H9 (cell line): ENCODE measurements at regions not wholly inside any gene's neighbourhood (a gene's known extent, or its start where the extent isn't known, plus 50 kb on each side); places are given as distances from the start of the nearest gene placed in this dataset.

Experiments
- DNase-seq: peaks from one replicate; pipeline ENCODE4 v3.0.0-alpha.2; 2017
- H2AFZ ChIP-seq: one replicate; pipeline ENCODE4 v1.6.1; 2013; ENCODE audit warnings: mild to moderate bottlenecking, low read length, control low read depth, moderate library complexity
- H2AK5ac ChIP-seq: 2 replicates; pipeline ENCODE4 v1.6.1; 2013; ENCODE audit warnings: low read length, control low read depth, mixed read lengths; ENCODE audit not compliant: insufficient read length
- H2BK120ac ChIP-seq: one replicate; pipeline ENCODE4 v1.6.1; 2013; ENCODE audit warnings: low read depth, mild to moderate bottlenecking, low read length, control low read depth, inconsistent platforms; ENCODE audit not compliant: poor library complexity, severe bottlenecking
- H2BK12ac ChIP-seq: 2 replicates; pipeline ENCODE4 v1.6.1; 2013; ENCODE audit warnings: low read length, control low read depth, mixed read lengths, low read depth; ENCODE audit not compliant: insufficient read length
- H2BK15ac ChIP-seq: 2 replicates; pipeline ENCODE4 v1.6.1; 2013; ENCODE audit warnings: low read depth, low read length, control low read depth
- H2BK20ac ChIP-seq: one replicate; pipeline ENCODE4 v1.6.1; 2013; ENCODE audit warnings: low read depth, mild to moderate bottlenecking, low read length, control low read depth, inconsistent platforms; ENCODE audit not compliant: poor library complexity, severe bottlenecking
- H2BK5ac ChIP-seq: 2 replicates; pipeline ENCODE4 v1.6.1; 2013; ENCODE audit warnings: low read length, control low read depth, mixed read lengths; ENCODE audit not compliant: insufficient read length
- H3K14ac ChIP-seq: 2 replicates; pipeline ENCODE4 v1.6.1; 2013; ENCODE audit warnings: low read length, control low read depth; ENCODE audit not compliant: insufficient read depth
- H3K18ac ChIP-seq: 2 replicates; pipeline ENCODE4 v1.6.1; 2013; ENCODE audit warnings: low read depth, mild to moderate bottlenecking, mixed read lengths, low read length, control low read depth; ENCODE audit not compliant: insufficient read length
- H3K23ac ChIP-seq: 2 replicates; pipeline ENCODE4 v1.6.1; 2013; ENCODE audit warnings: low read length, control low read depth, mixed read lengths, low read depth; ENCODE audit not compliant: insufficient read length
- H3K23me2 ChIP-seq: 2 replicates; pipeline ENCODE4 v1.6.1; 2013; ENCODE audit warnings: low read depth, mild to moderate bottlenecking, mixed read lengths, low read length, control low read depth; ENCODE audit not compliant: insufficient read length, poor library complexity, severe bottlenecking
- H3K27ac ChIP-seq: 2 replicates; pipeline ENCODE4 v1.5.1; 2013; ENCODE audit warnings: low read length, control low read depth, mixed read lengths, low read depth; ENCODE audit not compliant: insufficient read length
- H3K27me3 ChIP-seq: 2 replicates; pipeline ENCODE4 v1.6.1; 2013; ENCODE audit warnings: low read length, control low read depth, inconsistent platforms; ENCODE audit not compliant: insufficient read depth
- H3K4ac ChIP-seq: 2 replicates; pipeline ENCODE4 v1.6.1; 2013; ENCODE audit warnings: low read depth, mild to moderate bottlenecking, control low read depth, inconsistent platforms, low read length, moderate library complexity
- H3K4me1 ChIP-seq: 2 replicates; pipeline ENCODE4 v1.6.1; 2013; ENCODE audit warnings: low read length, control low read depth, inconsistent platforms; ENCODE audit not compliant: insufficient read depth
- H3K4me2 ChIP-seq: 2 replicates; pipeline ENCODE4 v1.6.1; 2013; ENCODE audit warnings: low read length, control low read depth, mixed read lengths; ENCODE audit not compliant: insufficient read length, insufficient read depth
- H3K56ac ChIP-seq: 2 replicates; pipeline ENCODE4 v1.6.1; 2013; ENCODE audit warnings: low read depth, mild to moderate bottlenecking, mixed read lengths, low read length, control low read depth; ENCODE audit not compliant: insufficient read length
- H3K79me1 ChIP-seq: 2 replicates; pipeline ENCODE4 v1.6.1; 2013; ENCODE audit warnings: low read depth, mild to moderate bottlenecking, moderate library complexity, low read length, control low read depth, inconsistent platforms; ENCODE audit not compliant: insufficient read depth, poor library complexity, severe bottlenecking
- H3K79me2 ChIP-seq: 2 replicates; pipeline ENCODE4 v1.6.1; 2013; ENCODE audit warnings: low read length, control low read depth, inconsistent platforms; ENCODE audit not compliant: insufficient read depth
- H3K9ac ChIP-seq: 2 replicates; pipeline ENCODE4 v1.6.1; 2013; ENCODE audit warnings: low read length, control low read depth, mixed read lengths; ENCODE audit not compliant: insufficient read length; ENCODE audit errors: extremely low read depth
- H3K9me3 ChIP-seq: one replicate; pipeline ENCODE4 v1.6.1; 2013; ENCODE audit warnings: low read depth, low read length, inconsistent platforms; ENCODE audit not compliant: control insufficient read depth
- H3T11ph ChIP-seq: one replicate; pipeline ENCODE4 v1.6.1; 2013; ENCODE audit warnings: mild to moderate bottlenecking, low read length, control low read depth, inconsistent platforms
- H4K20me1 ChIP-seq: one replicate; pipeline ENCODE4 v1.6.1; 2013; ENCODE audit not compliant: control insufficient read depth, insufficient read length, insufficient read depth
- H4K5ac ChIP-seq: 2 replicates; pipeline ENCODE4 v1.6.1; 2013; ENCODE audit warnings: low read depth, mild to moderate bottlenecking, mixed read lengths, low read length, control low read depth; ENCODE audit not compliant: insufficient read length
- H4K8ac ChIP-seq: replicated peaks from 2 replicates; pipeline ENCODE4 v1.6.1; 2013; ENCODE audit warnings: low read length, control low read depth, mixed read lengths, low read depth; ENCODE audit not compliant: insufficient read length
- H4K91ac ChIP-seq: 2 replicates; pipeline ENCODE4 v1.6.1; 2013; ENCODE audit warnings: low read depth, mild to moderate bottlenecking, moderate library complexity, mixed read lengths, low read length, control low read depth; ENCODE audit not compliant: insufficient read length
- H3K27ac Mint-ChIP-seq, 3 experiments: 2 replicates in 2 of 3; 3 replicates in 1 of 3; pipeline ENCODE4 v1.8.0; 2020 to 2021; ENCODE audit warnings: mixed read lengths in 3 of 3, mild to moderate bottlenecking in 1 of 3, moderate library complexity in 1 of 3
- H3K27me3 Mint-ChIP-seq: 2 replicates; pipeline ENCODE4 v1.8.0; 2021; ENCODE audit warnings: low read depth, mild to moderate bottlenecking, moderate library complexity, mixed read lengths
- H3K36me3 Mint-ChIP-seq, 3 experiments: 2 replicates in 2 of 3; 3 replicates in 1 of 3; pipeline ENCODE4 v1.8.0; 2020 to 2021; ENCODE audit warnings: low read depth in 3 of 3, mixed read lengths in 3 of 3; ENCODE audit not compliant: insufficient read depth in 1 of 3
- H3K4me1 Mint-ChIP-seq, 2 experiments: 2 replicates each; pipeline ENCODE4 v1.8.0; 2020; ENCODE audit warnings: mixed read lengths in 2 of 2
- H3K4me3 Mint-ChIP-seq, 2 experiments: 2 replicates in 1 of 2; 3 replicates in 1 of 2; pipeline ENCODE4 v1.8.0; 2020 to 2021; ENCODE audit warnings: mild to moderate bottlenecking in 2 of 2, mixed read lengths in 2 of 2, moderate library complexity in 1 of 2
- H3K9me3 Mint-ChIP-seq, 2 experiments: 2 replicates in 1 of 2; 3 replicates in 1 of 2; pipeline ENCODE4 v1.8.0; 2020; ENCODE audit warnings: mild to moderate bottlenecking in 2 of 2, mixed read lengths in 2 of 2, moderate library complexity in 1 of 2
- WGBS: extraction: QIAGEN DNeasy Blood & Tissue Kit; methylation state at CpG from one replicate; pipeline ENCODE4 v1.1.7; 2013; ENCODE audit warnings: missing lambda C conversion rate, low lambda C conversion rate, mixed read lengths; ENCODE audit not compliant: insufficient read length; ENCODE audit errors: extremely low coverage; 5-methylcytosine and 5-hydroxymethylcytosine counted together
- TF ChIP-seq, protein P1 (sequence below): fragments of 200-600 bp; sonication (generic); conservative IDR thresholded peaks from 3 replicates; pipeline ENCODE4 v1.8.0; 2021; ENCODE audit warnings: antibody characterized with exemption, mild to moderate bottlenecking

DNA sequence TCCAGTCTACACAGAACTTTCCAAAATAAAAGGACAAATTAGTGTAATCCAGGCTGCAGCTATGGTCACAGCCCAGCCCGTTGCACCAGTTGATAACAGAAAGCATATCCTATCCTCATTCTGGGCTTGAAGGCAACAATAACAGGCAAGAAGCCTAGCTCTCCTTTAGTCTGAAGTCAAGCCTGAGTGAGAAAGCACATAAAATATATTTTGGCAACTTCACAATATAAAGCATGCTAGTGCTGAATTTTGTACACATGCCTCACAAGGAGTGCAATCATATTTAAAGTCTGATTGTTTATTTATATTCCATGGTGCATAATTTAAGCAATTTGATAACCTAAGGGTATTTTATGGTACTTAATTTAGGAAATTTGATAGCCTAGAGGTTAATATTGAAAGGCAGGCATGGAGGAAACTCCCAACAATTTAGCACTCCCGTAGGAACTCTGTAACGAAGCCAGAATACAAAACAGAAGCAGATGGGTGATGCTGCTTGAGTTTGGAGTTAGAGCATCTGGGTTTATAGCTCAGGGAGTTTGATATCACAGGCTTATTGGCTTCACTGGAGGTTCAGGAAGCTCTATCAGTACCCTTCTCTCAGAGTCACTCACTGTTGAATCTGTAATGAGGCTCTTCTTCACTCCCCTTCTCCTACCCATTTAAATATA, 1199.1 kb upstream of the GYPC start:
- Histone ChIP-seq H3K79me2 (no peaks in the 10 kb centered on the region), H3T11ph (no peak overlapping the region), H3K14ac (no peak overlapping the region), H2BK15ac (no peak overlapping the region), H3K23ac (no peak overlapping the region), H2BK12ac (no peak overlapping the region), H3K4me2 (no peak overlapping the region), H3K4me1 (no peaks in the 10 kb centered on the region), H2BK120ac (no peak overlapping the region), H3K56ac (no peak overlapping the region), H4K5ac (no peak overlapping the region), H2AK5ac (no peak overlapping the region), H3K23me2 (no peaks in the 10 kb centered on the region), H4K20me1 (no peaks in the 10 kb centered on the region), H4K91ac (no peak overlapping the region), H3K79me1 (no peaks in the 10 kb centered on the region), H2AFZ (no peak overlapping the region), H3K27ac (no peak overlapping the region), H2BK20ac (no peak overlapping the region), H3K27me3 (no peaks in the 10 kb centered on the region), H3K4ac (no peak overlapping the region), H2BK5ac (no peak overlapping the region), H3K18ac (no peak overlapping the region), H3K9ac (no peak overlapping the region), H4K8ac (no peak overlapping the region), H3K9me3 (no peaks in the 10 kb centered on the region)
- DNase-seq: no peak
- Mint-ChIP-seq H3K9me3 (no peaks in the 10 kb centered on the region), H3K4me3 (no peak overlapping the region), H3K27me3 (no peaks in the 10 kb centered on the region), H3K4me1 (no peaks in the 10 kb centered on the region), H3K36me3 (peaks cover 0 to 3% (median under 1%) of the 10 kb centered on the region in 3 experiments; a peak in 3 of 7 replicates), H3K27ac (no peak overlapping the region)
- TF ChIP-seq, protein P1, sequence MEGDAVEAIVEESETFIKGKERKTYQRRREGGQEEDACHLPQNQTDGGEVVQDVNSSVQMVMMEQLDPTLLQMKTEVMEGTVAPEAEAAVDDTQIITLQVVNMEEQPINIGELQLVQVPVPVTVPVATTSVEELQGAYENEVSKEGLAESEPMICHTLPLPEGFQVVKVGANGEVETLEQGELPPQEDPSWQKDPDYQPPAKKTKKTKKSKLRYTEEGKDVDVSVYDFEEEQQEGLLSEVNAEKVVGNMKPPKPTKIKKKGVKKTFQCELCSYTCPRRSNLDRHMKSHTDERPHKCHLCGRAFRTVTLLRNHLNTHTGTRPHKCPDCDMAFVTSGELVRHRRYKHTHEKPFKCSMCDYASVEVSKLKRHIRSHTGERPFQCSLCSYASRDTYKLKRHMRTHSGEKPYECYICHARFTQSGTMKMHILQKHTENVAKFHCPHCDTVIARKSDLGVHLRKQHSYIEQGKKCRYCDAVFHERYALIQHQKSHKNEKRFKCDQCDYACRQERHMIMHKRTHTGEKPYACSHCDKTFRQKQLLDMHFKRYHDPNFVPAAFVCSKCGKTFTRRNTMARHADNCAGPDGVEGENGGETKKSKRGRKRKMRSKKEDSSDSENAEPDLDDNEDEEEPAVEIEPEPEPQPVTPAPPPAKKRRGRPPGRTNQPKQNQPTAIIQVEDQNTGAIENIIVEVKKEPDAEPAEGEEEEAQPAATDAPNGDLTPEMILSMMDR: no peak
- no CpG with 5 or more reads among the region's 3 CpGs for WGBS
